Activated CD4-positive, alpha-beta T cell treated with anti-CD3 and anti-CD28 coated beads, Interleukin-2, amount 50 U/mL, for 24 hours (primary cell): ENCODE measurements at regions not wholly inside any gene's neighbourhood (a gene's known extent, or its start where the extent isn't known, plus 50 kb on each side); places are given as distances from the start of the nearest gene placed in this dataset.

Source experiments
- DNase-seq, 2 donors: peaks; one replicate each; pipeline ENCODE4 v3.0.0-alpha.2; 2020; ENCODE audit warnings: low read depth in 1 of 2, low spot score in 1 of 2

- no peak for DNase-seq
Observed at GRCh38 chr10:113219446-113219845, 269.4 kb downstream of the TCF7L2 start.

GRCh38 chr10:113221756-113222168 lies 271.7 kb downstream of the TCF7L2 start:
- no peak for DNase-seq

GRCh38 chr10:113222207-113222606 lies 272.2 kb downstream of the TCF7L2 start:
- DNase-seq: no peak

GRCh38 chr10:113225364-113225763 lies 275.3 kb downstream of the TCF7L2 start:
- DNase-seq: no peak

GRCh38 chr10:113225903-113226302 lies 275.9 kb downstream of the TCF7L2 start:
- no peak for DNase-seq

- DNase-seq: peak in 1 of 2 donors; percentile 37
Observed at GRCh38 chr10:113226399-113226798, 276.4 kb downstream of the TCF7L2 start.

- no peak for DNase-seq
Observed at GRCh38 chr10:113226831-113227445, 276.9 kb downstream of the TCF7L2 start.

GRCh38 chr10:113228530-113228929 lies 278.5 kb downstream of the TCF7L2 start:
- no peak for DNase-seq

- DNase-seq: no peak
Observed at GRCh38 chr10:113230011-113230610, 280.1 kb downstream of the TCF7L2 start.

GRCh38 chr10:113232928-113233511 lies 283.0 kb downstream of the TCF7L2 start:
- no peak for DNase-seq

- no peak for DNase-seq
Observed at GRCh38 chr10:113234481-113234880, 284.4 kb downstream of the TCF7L2 start.

- DNase-seq: no peak
Observed at GRCh38 chr10:113235508-113235907, 285.5 kb downstream of the TCF7L2 start.

GRCh38 chr10:113236998-113237397 lies 287.0 kb downstream of the TCF7L2 start:
- no peak for DNase-seq

- DNase-seq: no peak
Observed at GRCh38 chr10:113239566-113240350, 289.7 kb downstream of the TCF7L2 start.

GRCh38 chr10:113240736-113241135 lies 290.7 kb downstream of the TCF7L2 start:
- DNase-seq: no peak

GRCh38 chr10:113241599-113242360 lies 291.7 kb downstream of the TCF7L2 start:
- no peak for DNase-seq

- DNase-seq: no peak
Observed at GRCh38 chr10:113243311-113243710, 293.3 kb downstream of the TCF7L2 start.

- DNase-seq: no peak
Observed at GRCh38 chr10:113244750-113245149, 294.7 kb downstream of the TCF7L2 start.

- no peak for DNase-seq
Observed at GRCh38 chr10:113245286-113245685, 295.2 kb downstream of the TCF7L2 start.

GRCh38 chr10:113247050-113247449 lies 297.0 kb downstream of the TCF7L2 start:
- DNase-seq: no peak
